Tibial nerve (tissue), 4 donors: ENCODE measurements at regions not wholly inside any gene's neighbourhood (a gene's known extent, or its start where the extent isn't known, plus 50 kb on each side); places are given as distances from the start of the nearest gene placed in this dataset.

Experiments
- CTCF ChIP-seq, 5 experiments: fragments of 200-600 bp in 3 of 5; fragments of 450-650 bp in 2 of 5; sonication (generic) in 3 of 5; IDR thresholded peaks; one replicate each; pipeline ENCODE4 v1.5.1; 2016 to 2019; ENCODE audit warnings: antibody characterized with exemption in 5 of 5, mild to moderate bottlenecking in 3 of 5, moderate library complexity in 2 of 5
- EP300 ChIP-seq, 2 donors: sonication (generic); formaldehyde crosslinking; IDR thresholded peaks; one replicate each; pipeline ENCODE4 v1.6.1; 2017; ENCODE audit warnings: antibody characterized with exemption in 2 of 2, mild to moderate bottlenecking in 1 of 2
- POLR2A ChIP-seq, 2 donors: fragments of 450-650 bp; IDR thresholded peaks; one replicate each; pipeline ENCODE4 v1.6.1; 2017; ENCODE audit warnings: antibody characterized with exemption in 2 of 2, mild to moderate bottlenecking in 2 of 2, moderate library complexity in 2 of 2

DNA sequence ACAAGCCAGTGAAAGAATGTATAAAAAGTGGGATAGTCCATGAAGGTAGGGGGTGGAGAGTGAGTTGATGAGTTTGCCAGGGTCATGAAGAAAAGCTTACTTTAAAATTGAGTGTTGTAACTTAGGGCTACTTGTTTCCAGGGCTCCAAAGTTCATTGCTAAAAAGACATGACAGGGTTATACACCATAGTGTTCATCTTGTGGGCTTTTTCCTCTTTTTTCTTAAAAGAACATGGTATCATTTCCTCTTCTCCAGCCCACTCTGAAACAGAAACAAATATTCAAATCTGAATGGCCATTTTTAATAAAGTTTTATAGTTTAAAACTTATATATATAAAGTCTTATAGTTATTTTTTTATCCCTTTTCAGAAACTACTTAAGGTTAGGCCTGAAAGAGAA is 115.7 kb upstream of the SMC2 start:
- TF ChIP-seq CTCF (IDR thresholded peaks at IDR 0.05), result no peak
- TF ChIP-seq EP300 (IDR thresholded peaks at IDR 0.05), result no peak
- no peak for TF ChIP-seq POLR2A (IDR thresholded peaks at IDR 0.05)
